Erythroblast (primary cell): ENCODE measurements at regions not wholly inside any gene's neighbourhood (a gene's known extent, or its start where the extent isn't known, plus 50 kb on each side); places are given as distances from the start of the nearest gene placed in this dataset.

Experiments used
- DNase-seq, 2 experiments: peaks; one replicate each; lab custom pipeline; 2025; lab: John Stamatoyannopoulos, UW
- GATA1 ChIP-seq: IDR thresholded peaks from 2 replicates; pipeline ENCODE4 v1.6.1; 2011; ENCODE audit warnings: low read depth, mild to moderate bottlenecking, control low read depth, low read length, moderate library complexity
- POLR2A ChIP-seq: IDR thresholded peaks from 2 replicates; pipeline ENCODE4 v1.6.1; 2011; ENCODE audit warnings: mild to moderate bottlenecking, low read length

DNA sequence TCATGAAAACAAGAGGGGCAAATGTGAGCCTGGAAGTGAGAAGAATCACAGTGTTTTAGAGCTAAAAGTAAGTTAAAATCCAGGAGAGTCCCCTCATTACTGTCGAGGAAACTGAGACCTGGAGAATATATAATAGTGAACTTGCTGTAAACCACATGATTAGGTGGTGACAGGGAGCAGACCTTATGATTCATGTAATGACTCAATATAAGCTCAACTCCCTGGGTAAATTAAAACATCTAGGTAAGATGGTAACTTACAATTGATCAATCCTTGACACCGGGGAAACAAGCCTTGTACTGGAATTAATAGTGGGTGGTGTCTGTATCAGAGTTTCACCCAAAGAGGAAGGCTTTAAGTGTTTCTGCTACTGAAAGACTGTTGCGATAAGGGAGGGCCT, 269.3 kb downstream of the SNAPC1 start:
- TF ChIP-seq POLR2A: no peak
- TF ChIP-seq GATA1: no peak
- DNase-seq: no peak

DNA sequence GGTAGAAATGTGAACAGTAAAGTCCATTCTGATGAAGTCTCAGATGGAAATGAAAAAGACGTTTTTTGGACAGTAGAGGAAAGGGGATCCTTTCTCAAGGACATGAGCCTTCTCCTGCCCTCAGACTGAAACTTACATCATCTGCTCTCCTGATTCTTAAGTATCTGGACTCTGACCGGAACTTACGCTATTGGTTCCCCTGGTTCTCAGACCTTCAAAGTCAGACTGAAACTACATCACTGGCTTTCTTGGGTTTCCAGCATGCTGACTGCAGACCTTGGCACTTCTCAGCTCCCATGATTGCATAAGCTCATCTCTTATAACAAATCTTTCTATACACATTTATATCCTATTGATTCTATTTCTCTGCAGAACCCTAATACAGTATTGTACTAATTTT, 291.0 kb downstream of the SNAPC1 start:
- TF ChIP-seq GATA1 (no peak), POLR2A (no peak)
- no peak for DNase-seq

GRCh38 chr14:62056789-62057188, 294.6 kb downstream of the SNAPC1 start:
- DNase-seq: no peak
- no peak for TF ChIP-seq GATA1
- no peak for TF ChIP-seq POLR2A

- no peak for TF ChIP-seq GATA1
- TF ChIP-seq POLR2A: no peak
Measured at GRCh38 chr14:62062645-62063044, 300.4 kb downstream of the SNAPC1 start.

GRCh38 chr14:62064751-62065323, 302.6 kb downstream of the SNAPC1 start:
- TF ChIP-seq GATA1 (no peak), POLR2A (no peak)
- no peak for DNase-seq

More at GRCh38 chr14:62062645-62063044, 300.4 kb downstream of the SNAPC1 start:
- DNase-seq: no peak

GRCh38 chr14:62066304-62066703, 304.1 kb downstream of the SNAPC1 start:
- TF ChIP-seq GATA1 (no peak), POLR2A (no peak)

DNA sequence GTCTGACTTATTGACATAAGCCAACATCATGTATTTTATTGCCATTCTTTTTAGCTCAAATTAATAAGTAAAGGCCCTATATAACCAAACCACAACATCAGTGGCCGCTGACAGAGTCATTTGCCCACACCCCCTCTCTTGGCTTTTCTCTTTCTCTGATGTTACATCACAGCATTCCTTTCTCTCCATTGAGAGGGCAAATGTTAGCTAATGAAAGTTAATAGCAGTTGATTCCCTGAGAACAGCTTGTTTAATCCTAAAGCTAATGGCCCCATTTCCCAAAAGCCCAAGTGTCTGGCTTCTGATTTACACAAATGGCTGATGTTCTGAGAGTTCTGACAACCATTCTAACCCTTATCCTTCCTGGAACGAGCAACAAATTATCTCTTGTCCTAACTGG, 308.8 kb downstream of the SNAPC1 start:
- TF ChIP-seq GATA1 (no peak), POLR2A (no peak)
- no peak for DNase-seq

More at GRCh38 chr14:62066304-62066703, 304.1 kb downstream of the SNAPC1 start:
- no peak for DNase-seq

DNA sequence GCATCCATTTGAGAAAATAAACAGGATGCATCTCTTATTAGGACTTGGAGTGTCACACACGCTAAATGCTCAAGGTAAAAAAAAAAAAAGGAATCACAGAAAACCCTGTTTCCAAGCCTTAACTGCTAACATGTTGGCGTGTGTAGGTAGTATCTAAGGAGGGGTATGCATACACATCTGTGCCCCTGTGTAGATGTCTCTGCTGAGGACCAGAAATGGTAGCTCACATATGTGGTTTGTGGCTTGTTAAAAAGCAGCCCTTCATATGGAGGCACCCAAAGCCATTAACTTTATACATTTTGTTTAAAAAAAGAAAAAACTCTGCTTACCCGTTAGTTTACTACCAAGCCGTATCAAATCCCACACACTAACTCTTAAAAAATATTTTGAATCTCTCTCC, 314.1 kb downstream of the SNAPC1 start:
- no peak for DNase-seq
- TF ChIP-seq POLR2A (no peak), GATA1 (no peak)

DNA sequence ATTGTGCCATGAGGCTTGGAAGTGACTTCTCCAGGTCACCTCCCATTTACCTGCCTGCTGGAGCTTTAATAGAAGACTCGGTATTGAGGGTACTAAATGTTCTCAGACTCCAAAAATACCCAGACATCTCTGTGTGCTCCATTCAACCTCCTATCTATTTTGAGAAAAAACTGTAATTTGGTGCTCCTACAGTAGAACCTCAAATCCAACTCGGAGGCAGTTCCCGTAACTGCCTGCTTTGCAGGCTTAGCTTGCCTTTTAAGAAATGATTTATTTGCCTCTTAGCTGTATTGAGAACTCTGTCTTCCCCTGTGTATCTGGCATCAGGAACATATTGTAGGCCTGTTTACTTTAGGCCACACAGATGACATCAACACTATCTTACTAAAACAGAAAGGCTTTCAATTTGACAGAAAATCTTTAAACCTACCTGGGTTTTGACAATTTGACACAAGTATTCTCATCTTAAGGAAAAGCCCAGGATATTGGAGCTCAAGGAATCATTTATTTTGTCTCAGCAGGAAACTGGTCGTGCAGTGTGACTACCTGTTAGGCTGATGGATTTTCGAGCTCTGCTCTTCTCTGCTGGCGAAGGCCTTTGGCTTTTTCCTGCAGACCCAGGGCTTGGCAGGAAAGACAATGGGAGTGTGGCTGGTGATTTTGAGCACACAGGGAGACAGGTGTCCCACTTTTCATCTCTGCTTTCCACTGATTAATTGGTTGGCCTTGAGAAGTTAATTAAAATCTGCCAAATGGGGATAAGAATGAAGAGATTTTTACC, 314.8 kb downstream of the SNAPC1 start:
- TF ChIP-seq GATA1: no peak
- no peak for TF ChIP-seq POLR2A
- no peak for DNase-seq

DNA sequence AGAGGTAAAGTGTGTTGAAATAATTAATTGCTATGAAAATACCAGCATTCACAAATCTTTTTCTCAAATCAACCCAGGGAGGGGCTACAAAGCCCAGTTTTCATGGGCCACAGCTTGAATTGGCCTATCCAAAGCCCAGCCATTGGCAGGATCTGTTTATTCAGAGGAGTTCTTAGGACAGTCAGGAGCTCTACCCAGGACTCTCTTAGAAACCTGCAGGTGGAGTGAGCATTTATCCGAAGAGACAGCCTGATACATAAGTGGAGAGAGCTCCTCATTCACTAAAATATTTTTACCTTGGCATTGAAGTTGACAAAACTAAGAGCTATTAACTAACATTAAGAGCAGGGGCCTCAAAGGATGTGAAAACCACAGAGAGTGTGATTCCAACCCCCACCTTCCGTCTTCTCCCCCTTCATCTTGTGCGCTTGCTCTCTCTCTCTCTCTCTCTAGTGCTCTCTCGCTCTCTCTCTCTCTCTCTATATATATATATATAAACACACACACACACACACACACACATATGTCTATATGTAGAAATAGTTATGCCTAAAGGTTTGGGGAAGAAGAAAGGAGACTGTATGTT, 315.5 kb downstream of the SNAPC1 start:
- TF ChIP-seq GATA1 (no peak), POLR2A (no peak)
- no peak for DNase-seq

DNA sequence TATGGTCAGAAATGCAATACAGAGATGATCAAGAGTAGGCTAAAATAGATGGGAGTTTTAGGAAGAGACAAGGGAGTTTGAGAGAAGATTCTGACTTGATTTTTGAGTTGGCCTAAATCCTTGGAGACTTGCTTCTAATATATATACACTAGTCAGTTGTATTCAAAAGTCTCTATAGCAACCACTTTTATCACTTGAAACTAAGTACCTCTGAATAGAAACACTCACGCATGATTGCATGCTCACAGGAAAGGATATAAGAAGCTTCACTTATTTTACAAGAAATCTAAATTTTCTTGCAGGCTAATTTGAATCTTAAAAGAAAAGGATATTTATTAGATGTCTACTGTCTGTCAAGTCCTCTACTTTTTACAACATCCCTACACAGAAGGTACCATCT, 316.8 kb downstream of the SNAPC1 start:
- TF ChIP-seq POLR2A (no peak), GATA1 (no peak)
- DNase-seq: no peak

- DNase-seq: no peak
- TF ChIP-seq GATA1: no peak
- TF ChIP-seq POLR2A: no peak
Measured at GRCh38 chr14:62081012-62081612, 318.9 kb downstream of the SNAPC1 start.

- no peak for TF ChIP-seq POLR2A
- no peak for TF ChIP-seq GATA1
- no peak for DNase-seq
Measured at GRCh38 chr14:62081951-62082350, 319.7 kb downstream of the SNAPC1 start.

- TF ChIP-seq GATA1: no peak
- TF ChIP-seq POLR2A: no peak
Measured at GRCh38 chr14:62082779-62083178, 320.6 kb downstream of the SNAPC1 start.

More at GRCh38 chr14:62082779-62083178, 320.6 kb downstream of the SNAPC1 start:
- DNase-seq: no peak
